Prostate gland (tissue), 2 donors: ENCODE measurements at regions not wholly inside any gene's neighbourhood (a gene's known extent, or its start where the extent isn't known, plus 50 kb on each side); places are given as distances from the start of the nearest gene placed in this dataset.

Source experiments
- POLR2A ChIP-seq: fragments of 450-650 bp; IDR thresholded peaks from one replicate; pipeline ENCODE4 v1.6.1; 2016; ENCODE audit warnings: antibody characterized with exemption, mild to moderate bottlenecking
- TF ChIP-seq, protein P1 (sequence below), 4 experiments: fragments of 200-600 bp in 2 of 4; fragments of 450-650 bp in 2 of 4; sonication (generic) in 2 of 4; IDR thresholded peaks; 1 replicate in 3 of 4; 2 replicates in 1 of 4; pipeline ENCODE4 v1.5.1; 2016 to 2019; ENCODE audit warnings: antibody characterized with exemption in 4 of 4, mild to moderate bottlenecking in 2 of 4, moderate library complexity in 2 of 4

DNA sequence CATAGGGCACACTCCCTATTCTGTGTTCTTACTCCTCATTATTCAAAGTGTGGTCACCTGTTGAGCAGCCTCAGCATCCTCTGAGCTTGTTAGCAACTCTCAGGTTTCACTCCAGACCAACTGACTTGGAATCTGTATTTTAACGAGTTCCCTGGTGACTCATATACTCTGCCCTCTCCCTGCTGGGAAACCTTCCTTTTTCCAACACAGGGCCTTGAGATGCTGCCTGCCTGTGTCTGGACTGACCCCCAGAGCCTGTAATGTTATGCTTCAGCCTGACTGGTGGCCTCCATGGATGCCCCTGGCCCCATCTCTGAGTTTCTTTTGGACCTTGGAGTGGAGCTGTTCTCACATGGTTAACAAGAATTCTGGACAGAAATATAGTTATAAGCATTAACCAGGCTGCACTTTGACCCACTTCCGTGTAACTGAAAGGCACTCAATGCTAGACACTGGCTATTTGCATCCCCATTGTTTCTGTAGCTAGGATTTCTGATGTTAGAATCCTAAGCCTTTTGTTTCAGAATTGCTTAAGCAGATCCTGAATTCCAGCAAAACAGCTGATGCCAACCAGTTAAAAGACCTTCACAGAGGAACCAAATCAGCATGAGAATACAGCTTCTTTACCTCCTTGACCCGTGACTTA, 262.6 kb downstream of the STIM2 start:
- TF ChIP-seq, protein P1, sequence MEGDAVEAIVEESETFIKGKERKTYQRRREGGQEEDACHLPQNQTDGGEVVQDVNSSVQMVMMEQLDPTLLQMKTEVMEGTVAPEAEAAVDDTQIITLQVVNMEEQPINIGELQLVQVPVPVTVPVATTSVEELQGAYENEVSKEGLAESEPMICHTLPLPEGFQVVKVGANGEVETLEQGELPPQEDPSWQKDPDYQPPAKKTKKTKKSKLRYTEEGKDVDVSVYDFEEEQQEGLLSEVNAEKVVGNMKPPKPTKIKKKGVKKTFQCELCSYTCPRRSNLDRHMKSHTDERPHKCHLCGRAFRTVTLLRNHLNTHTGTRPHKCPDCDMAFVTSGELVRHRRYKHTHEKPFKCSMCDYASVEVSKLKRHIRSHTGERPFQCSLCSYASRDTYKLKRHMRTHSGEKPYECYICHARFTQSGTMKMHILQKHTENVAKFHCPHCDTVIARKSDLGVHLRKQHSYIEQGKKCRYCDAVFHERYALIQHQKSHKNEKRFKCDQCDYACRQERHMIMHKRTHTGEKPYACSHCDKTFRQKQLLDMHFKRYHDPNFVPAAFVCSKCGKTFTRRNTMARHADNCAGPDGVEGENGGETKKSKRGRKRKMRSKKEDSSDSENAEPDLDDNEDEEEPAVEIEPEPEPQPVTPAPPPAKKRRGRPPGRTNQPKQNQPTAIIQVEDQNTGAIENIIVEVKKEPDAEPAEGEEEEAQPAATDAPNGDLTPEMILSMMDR (IDR thresholded peaks at IDR 0.05) = no peak
- no peak for TF ChIP-seq POLR2A
